Lung microvascular endothelial cell (primary cell): ENCODE measurements at regions not wholly inside any gene's neighbourhood (a gene's known extent, or its start where the extent isn't known, plus 50 kb on each side); places are given as distances from the start of the nearest gene placed in this dataset.
"Not testable (repeated sequence)": the region's sequence is repeated elsewhere in the genome, so short reads cannot be mapped to it uniquely, and the experiment has no call there.

Experiments used
- DNase-seq, 2 donors: peaks; one replicate each; pipeline versions ENCODE4 v3.0.0 to v3.0.0-alpha.2; 2010; ENCODE audit warnings: low read depth in 2 of 2

GRCh38 chr19:5290336-5291262, 50.0 kb downstream of the PTPRS start:
- DNase-seq, result no peak

GRCh38 chr19:5289060-5289990, 51.3 kb downstream of the PTPRS start:
- DNase-seq, result no peak

- no peak for DNase-seq
These were observed 52.3 kb downstream of the PTPRS start for GRCh38 chr19:5288347-5288739.

- peak in 1 of 2 donors; percentile 65 for DNase-seq
These were observed 53.5 kb downstream of the PTPRS start for GRCh38 chr19:5287066-5287465.

- DNase-seq, result no peak
These were observed 54.1 kb downstream of the PTPRS start for GRCh38 chr19:5286465-5287029.

GRCh38 chr19:5285955-5286354, 54.7 kb downstream of the PTPRS start:
- no peak for DNase-seq

- DNase-seq, result no peak
These were observed 55.3 kb downstream of the PTPRS start for GRCh38 chr19:5285311-5285710.

GRCh38 chr19:5282901-5283300, 57.7 kb downstream of the PTPRS start:
- no peak for DNase-seq

- no peak for DNase-seq
These were observed 59.0 kb downstream of the PTPRS start for GRCh38 chr19:5281588-5281987.

- DNase-seq, result not testable (repeated sequence)
These were observed 64.9 kb downstream of the PTPRS start for GRCh38 chr19:5275668-5276067.

GRCh38 chr19:5273782-5274181, 66.8 kb downstream of the PTPRS start:
- no peak for DNase-seq

- no peak for DNase-seq
These were observed 69.5 kb downstream of the PTPRS start for GRCh38 chr19:5271145-5271544.

GRCh38 chr19:5269926-5270325, 70.7 kb downstream of the PTPRS start:
- DNase-seq, result no peak

GRCh38 chr19:5269279-5269678, 71.3 kb downstream of the PTPRS start:
- no peak for DNase-seq

- no peak for DNase-seq
These were observed 71.8 kb downstream of the PTPRS start for GRCh38 chr19:5268801-5269200.

- DNase-seq, result no peak
These were observed 75.4 kb downstream of the PTPRS start for GRCh38 chr19:5265260-5265659.

- no peak for DNase-seq
These were observed 76.2 kb downstream of the PTPRS start for GRCh38 chr19:5264453-5264852.

- DNase-seq, result no peak
These were observed 77.0 kb downstream of the PTPRS start for GRCh38 chr19:5263615-5264014.

GRCh38 chr19:5262721-5263120, 77.9 kb downstream of the PTPRS start:
- DNase-seq, result no peak

GRCh38 chr19:5261156-5261890, 79.3 kb downstream of the PTPRS start:
- DNase-seq, result no peak

- DNase-seq, result no peak
These were observed 80.1 kb downstream of the PTPRS start for GRCh38 chr19:5260381-5260967.
